ENCODE measurements at regions not wholly inside any gene's neighbourhood (a gene's known extent, or its start where the extent isn't known, plus 50 kb on each side); places are given as distances from the start of the nearest gene placed in this dataset.

GRCh38 chr12:107325075-107325608 is 231.8 kb upstream of the CRY1 start:
- TF ChIP-seq CTCF (conservative IDR thresholded peaks at IDR 0.05; ENCODE audit: low read depth, low read length) = no peak
- TF ChIP-seq EZH2 (IDR thresholded peaks at IDR 0.05; ENCODE audit: low read length, unreplicated experiment) = no peak

Measured in PC-3 (cell line).